H9 (cell line): ENCODE measurements at regions not wholly inside any gene's neighbourhood (a gene's known extent, or its start where the extent isn't known, plus 50 kb on each side); places are given as distances from the start of the nearest gene placed in this dataset.
A peak's percentile ranks its signal among the peaks of the same experiment; 100 is the strongest.

Source experiments
- DNase-seq: peaks from one replicate; pipeline ENCODE4 v3.0.0-alpha.2; 2017
- H2AFZ ChIP-seq: one replicate; pipeline ENCODE4 v1.6.1; 2013; ENCODE audit warnings: mild to moderate bottlenecking, low read length, control low read depth, moderate library complexity
- H2AK5ac ChIP-seq: 2 replicates; pipeline ENCODE4 v1.6.1; 2013; ENCODE audit warnings: low read length, control low read depth, mixed read lengths; ENCODE audit not compliant: insufficient read length
- H2BK120ac ChIP-seq: one replicate; pipeline ENCODE4 v1.6.1; 2013; ENCODE audit warnings: low read depth, mild to moderate bottlenecking, low read length, control low read depth, inconsistent platforms; ENCODE audit not compliant: poor library complexity, severe bottlenecking
- H2BK12ac ChIP-seq: 2 replicates; pipeline ENCODE4 v1.6.1; 2013; ENCODE audit warnings: low read length, control low read depth, mixed read lengths, low read depth; ENCODE audit not compliant: insufficient read length
- H2BK15ac ChIP-seq: 2 replicates; pipeline ENCODE4 v1.6.1; 2013; ENCODE audit warnings: low read depth, low read length, control low read depth
- H2BK20ac ChIP-seq: one replicate; pipeline ENCODE4 v1.6.1; 2013; ENCODE audit warnings: low read depth, mild to moderate bottlenecking, low read length, control low read depth, inconsistent platforms; ENCODE audit not compliant: poor library complexity, severe bottlenecking
- H2BK5ac ChIP-seq: 2 replicates; pipeline ENCODE4 v1.6.1; 2013; ENCODE audit warnings: low read length, control low read depth, mixed read lengths; ENCODE audit not compliant: insufficient read length
- H3K14ac ChIP-seq: 2 replicates; pipeline ENCODE4 v1.6.1; 2013; ENCODE audit warnings: low read length, control low read depth; ENCODE audit not compliant: insufficient read depth
- H3K18ac ChIP-seq: 2 replicates; pipeline ENCODE4 v1.6.1; 2013; ENCODE audit warnings: low read depth, mild to moderate bottlenecking, mixed read lengths, low read length, control low read depth; ENCODE audit not compliant: insufficient read length
- H3K23ac ChIP-seq: 2 replicates; pipeline ENCODE4 v1.6.1; 2013; ENCODE audit warnings: low read length, control low read depth, mixed read lengths, low read depth; ENCODE audit not compliant: insufficient read length
- H3K23me2 ChIP-seq: 2 replicates; pipeline ENCODE4 v1.6.1; 2013; ENCODE audit warnings: low read depth, mild to moderate bottlenecking, mixed read lengths, low read length, control low read depth; ENCODE audit not compliant: insufficient read length, poor library complexity, severe bottlenecking
- H3K27ac ChIP-seq: 2 replicates; pipeline ENCODE4 v1.5.1; 2013; ENCODE audit warnings: low read length, control low read depth, mixed read lengths, low read depth; ENCODE audit not compliant: insufficient read length
- H3K27me3 ChIP-seq: 2 replicates; pipeline ENCODE4 v1.6.1; 2013; ENCODE audit warnings: low read length, control low read depth, inconsistent platforms; ENCODE audit not compliant: insufficient read depth
- H3K4ac ChIP-seq: 2 replicates; pipeline ENCODE4 v1.6.1; 2013; ENCODE audit warnings: low read depth, mild to moderate bottlenecking, control low read depth, inconsistent platforms, low read length, moderate library complexity
- H3K4me1 ChIP-seq: 2 replicates; pipeline ENCODE4 v1.6.1; 2013; ENCODE audit warnings: low read length, control low read depth, inconsistent platforms; ENCODE audit not compliant: insufficient read depth
- H3K4me2 ChIP-seq: 2 replicates; pipeline ENCODE4 v1.6.1; 2013; ENCODE audit warnings: low read length, control low read depth, mixed read lengths; ENCODE audit not compliant: insufficient read length, insufficient read depth
- H3K56ac ChIP-seq: 2 replicates; pipeline ENCODE4 v1.6.1; 2013; ENCODE audit warnings: low read depth, mild to moderate bottlenecking, mixed read lengths, low read length, control low read depth; ENCODE audit not compliant: insufficient read length
- H3K79me1 ChIP-seq: 2 replicates; pipeline ENCODE4 v1.6.1; 2013; ENCODE audit warnings: low read depth, mild to moderate bottlenecking, moderate library complexity, low read length, control low read depth, inconsistent platforms; ENCODE audit not compliant: insufficient read depth, poor library complexity, severe bottlenecking
- H3K79me2 ChIP-seq: 2 replicates; pipeline ENCODE4 v1.6.1; 2013; ENCODE audit warnings: low read length, control low read depth, inconsistent platforms; ENCODE audit not compliant: insufficient read depth
- H3K9ac ChIP-seq: 2 replicates; pipeline ENCODE4 v1.6.1; 2013; ENCODE audit warnings: low read length, control low read depth, mixed read lengths; ENCODE audit not compliant: insufficient read length; ENCODE audit errors: extremely low read depth
- H3K9me3 ChIP-seq: one replicate; pipeline ENCODE4 v1.6.1; 2013; ENCODE audit warnings: low read depth, low read length, inconsistent platforms; ENCODE audit not compliant: control insufficient read depth
- H3T11ph ChIP-seq: one replicate; pipeline ENCODE4 v1.6.1; 2013; ENCODE audit warnings: mild to moderate bottlenecking, low read length, control low read depth, inconsistent platforms
- H4K20me1 ChIP-seq: one replicate; pipeline ENCODE4 v1.6.1; 2013; ENCODE audit not compliant: control insufficient read depth, insufficient read length, insufficient read depth
- H4K5ac ChIP-seq: 2 replicates; pipeline ENCODE4 v1.6.1; 2013; ENCODE audit warnings: low read depth, mild to moderate bottlenecking, mixed read lengths, low read length, control low read depth; ENCODE audit not compliant: insufficient read length
- H4K8ac ChIP-seq: replicated peaks from 2 replicates; pipeline ENCODE4 v1.6.1; 2013; ENCODE audit warnings: low read length, control low read depth, mixed read lengths, low read depth; ENCODE audit not compliant: insufficient read length
- H4K91ac ChIP-seq: 2 replicates; pipeline ENCODE4 v1.6.1; 2013; ENCODE audit warnings: low read depth, mild to moderate bottlenecking, moderate library complexity, mixed read lengths, low read length, control low read depth; ENCODE audit not compliant: insufficient read length
- H3K27ac Mint-ChIP-seq, 3 experiments: 2 replicates in 2 of 3; 3 replicates in 1 of 3; pipeline ENCODE4 v1.8.0; 2020 to 2021; ENCODE audit warnings: mixed read lengths in 3 of 3, mild to moderate bottlenecking in 1 of 3, moderate library complexity in 1 of 3
- H3K27me3 Mint-ChIP-seq: 2 replicates; pipeline ENCODE4 v1.8.0; 2021; ENCODE audit warnings: low read depth, mild to moderate bottlenecking, moderate library complexity, mixed read lengths
- H3K36me3 Mint-ChIP-seq, 3 experiments: 2 replicates in 2 of 3; 3 replicates in 1 of 3; pipeline ENCODE4 v1.8.0; 2020 to 2021; ENCODE audit warnings: low read depth in 3 of 3, mixed read lengths in 3 of 3; ENCODE audit not compliant: insufficient read depth in 1 of 3
- H3K4me1 Mint-ChIP-seq, 2 experiments: 2 replicates each; pipeline ENCODE4 v1.8.0; 2020; ENCODE audit warnings: mixed read lengths in 2 of 2
- H3K4me3 Mint-ChIP-seq, 2 experiments: 2 replicates in 1 of 2; 3 replicates in 1 of 2; pipeline ENCODE4 v1.8.0; 2020 to 2021; ENCODE audit warnings: mild to moderate bottlenecking in 2 of 2, mixed read lengths in 2 of 2, moderate library complexity in 1 of 2
- H3K9me3 Mint-ChIP-seq, 2 experiments: 2 replicates in 1 of 2; 3 replicates in 1 of 2; pipeline ENCODE4 v1.8.0; 2020; ENCODE audit warnings: mild to moderate bottlenecking in 2 of 2, mixed read lengths in 2 of 2, moderate library complexity in 1 of 2
- WGBS: extraction: QIAGEN DNeasy Blood & Tissue Kit; methylation state at CpG from one replicate; pipeline ENCODE4 v1.1.7; 2013; ENCODE audit warnings: missing lambda C conversion rate, low lambda C conversion rate, mixed read lengths; ENCODE audit not compliant: insufficient read length; ENCODE audit errors: extremely low coverage; 5-methylcytosine and 5-hydroxymethylcytosine counted together
- TF ChIP-seq, protein P1 (sequence below): fragments of 200-600 bp; sonication (generic); conservative IDR thresholded peaks from 3 replicates; pipeline ENCODE4 v1.8.0; 2021; ENCODE audit warnings: antibody characterized with exemption, mild to moderate bottlenecking

- Histone ChIP-seq H3K27ac (no peak overlapping the region), H3K79me1 (no peaks in the 10 kb centered on the region), H3K23me2 (no peaks in the 10 kb centered on the region), H3K27me3 (no peaks in the 10 kb centered on the region), H3K9me3 (no peaks in the 10 kb centered on the region), H2BK15ac (no peak overlapping the region), H4K5ac (no peak overlapping the region), H3K18ac (no peak overlapping the region), H4K8ac (no peak overlapping the region), H4K91ac (no peak overlapping the region), H3K4me2 (peak overlapping the region; percentile 23), H3K4ac (no peak overlapping the region), H2BK20ac (no peak overlapping the region), H2AK5ac (no peak overlapping the region), H2BK120ac (no peak overlapping the region), H3K23ac (no peak overlapping the region), H3K4me1 (peaks cover 8% of the 10 kb centered on the region), H3K9ac (no peak overlapping the region), H2BK5ac (no peak overlapping the region), H2BK12ac (no peak overlapping the region), H3K56ac (no peak overlapping the region), H3T11ph (no peak overlapping the region), H2AFZ (no peak overlapping the region), H3K79me2 (no peaks in the 10 kb centered on the region), H3K14ac (no peak overlapping the region), H4K20me1 (no peaks in the 10 kb centered on the region)
- Mint-ChIP-seq H3K4me3 (peak overlapping the region; percentile 5 to 43; a peak in 4 of 5 replicates), H3K9me3 (no peaks in the 10 kb centered on the region; a peak in 2 of 5 replicates), H3K27me3 (no peaks in the 10 kb centered on the region), H3K27ac (peak overlapping the region; percentile 78 to 97 (median 84); a peak in 4 of 7 replicates), H3K36me3 (peaks cover 0 to 11% (median 0%) of the 10 kb centered on the region in 3 experiments; a peak in 2 of 7 replicates), H3K4me1 (peaks cover 37 to 48% of the 10 kb centered on the region in 2 experiments)
- TF ChIP-seq, protein P1, sequence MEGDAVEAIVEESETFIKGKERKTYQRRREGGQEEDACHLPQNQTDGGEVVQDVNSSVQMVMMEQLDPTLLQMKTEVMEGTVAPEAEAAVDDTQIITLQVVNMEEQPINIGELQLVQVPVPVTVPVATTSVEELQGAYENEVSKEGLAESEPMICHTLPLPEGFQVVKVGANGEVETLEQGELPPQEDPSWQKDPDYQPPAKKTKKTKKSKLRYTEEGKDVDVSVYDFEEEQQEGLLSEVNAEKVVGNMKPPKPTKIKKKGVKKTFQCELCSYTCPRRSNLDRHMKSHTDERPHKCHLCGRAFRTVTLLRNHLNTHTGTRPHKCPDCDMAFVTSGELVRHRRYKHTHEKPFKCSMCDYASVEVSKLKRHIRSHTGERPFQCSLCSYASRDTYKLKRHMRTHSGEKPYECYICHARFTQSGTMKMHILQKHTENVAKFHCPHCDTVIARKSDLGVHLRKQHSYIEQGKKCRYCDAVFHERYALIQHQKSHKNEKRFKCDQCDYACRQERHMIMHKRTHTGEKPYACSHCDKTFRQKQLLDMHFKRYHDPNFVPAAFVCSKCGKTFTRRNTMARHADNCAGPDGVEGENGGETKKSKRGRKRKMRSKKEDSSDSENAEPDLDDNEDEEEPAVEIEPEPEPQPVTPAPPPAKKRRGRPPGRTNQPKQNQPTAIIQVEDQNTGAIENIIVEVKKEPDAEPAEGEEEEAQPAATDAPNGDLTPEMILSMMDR: peak; percentile 23; the same call in 1 of the 3 replicates
- no peak for DNase-seq
- no CpG with 5 or more reads among the region's 9 CpGs for WGBS
These were observed 602.7 kb upstream of the ZNF608 start for GRCh38 chr5:125348936-125349831.
